ENCODE measurements at regions not wholly inside any gene's neighbourhood (a gene's known extent, or its start where the extent isn't known, plus 50 kb on each side); places are given as distances from the start of the nearest gene placed in this dataset.

DNA sequence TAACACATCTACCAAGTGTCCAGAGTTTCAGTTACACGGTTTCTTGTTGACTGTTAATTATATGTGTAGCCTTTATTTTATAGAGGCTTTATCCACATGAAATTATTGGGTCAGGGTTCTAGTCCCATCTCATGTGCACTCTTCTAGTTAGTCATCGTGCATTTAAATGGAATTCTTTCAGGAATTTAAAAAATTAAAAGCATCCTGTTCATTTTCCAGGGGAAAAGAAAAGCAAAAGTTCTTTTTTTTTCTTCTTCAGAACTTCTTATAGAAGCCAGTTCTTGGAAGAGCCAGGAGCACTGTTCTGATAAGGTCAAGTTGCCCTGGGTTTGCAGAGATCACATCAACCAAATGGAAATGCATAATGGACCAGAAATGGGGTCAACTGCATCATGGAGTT lies 324.7 kb downstream of the INHBA start:
- TF ChIP-seq, protein P1, sequence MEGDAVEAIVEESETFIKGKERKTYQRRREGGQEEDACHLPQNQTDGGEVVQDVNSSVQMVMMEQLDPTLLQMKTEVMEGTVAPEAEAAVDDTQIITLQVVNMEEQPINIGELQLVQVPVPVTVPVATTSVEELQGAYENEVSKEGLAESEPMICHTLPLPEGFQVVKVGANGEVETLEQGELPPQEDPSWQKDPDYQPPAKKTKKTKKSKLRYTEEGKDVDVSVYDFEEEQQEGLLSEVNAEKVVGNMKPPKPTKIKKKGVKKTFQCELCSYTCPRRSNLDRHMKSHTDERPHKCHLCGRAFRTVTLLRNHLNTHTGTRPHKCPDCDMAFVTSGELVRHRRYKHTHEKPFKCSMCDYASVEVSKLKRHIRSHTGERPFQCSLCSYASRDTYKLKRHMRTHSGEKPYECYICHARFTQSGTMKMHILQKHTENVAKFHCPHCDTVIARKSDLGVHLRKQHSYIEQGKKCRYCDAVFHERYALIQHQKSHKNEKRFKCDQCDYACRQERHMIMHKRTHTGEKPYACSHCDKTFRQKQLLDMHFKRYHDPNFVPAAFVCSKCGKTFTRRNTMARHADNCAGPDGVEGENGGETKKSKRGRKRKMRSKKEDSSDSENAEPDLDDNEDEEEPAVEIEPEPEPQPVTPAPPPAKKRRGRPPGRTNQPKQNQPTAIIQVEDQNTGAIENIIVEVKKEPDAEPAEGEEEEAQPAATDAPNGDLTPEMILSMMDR (IDR thresholded peaks at IDR 0.05): no peak
- TF ChIP-seq POLR2A (IDR thresholded peaks at IDR 0.05): no peak

All from suprapubic skin (tissue), 3 donors.